Uterus (tissue), 2 donors: ENCODE measurements at regions not wholly inside any gene's neighbourhood (a gene's known extent, or its start where the extent isn't known, plus 50 kb on each side); places are given as distances from the start of the nearest gene placed in this dataset.

ENCODE experiments used
- POLR2A ChIP-seq, 2 donors: fragments of 450-650 bp; IDR thresholded peaks; one replicate each; pipeline ENCODE4 v1.6.1; 2016; ENCODE audit warnings: antibody characterized with exemption in 2 of 2, mild to moderate bottlenecking in 1 of 2, moderate library complexity in 1 of 2
- TF ChIP-seq, protein P1 (sequence below), 4 experiments: fragments of 200-600 bp in 2 of 4; fragments of 450-650 bp in 2 of 4; sonication (generic) in 2 of 4; IDR thresholded peaks; one replicate each; pipeline ENCODE4 v1.5.1; 2016 to 2019; ENCODE audit warnings: antibody characterized with exemption in 4 of 4, mild to moderate bottlenecking in 2 of 4, moderate library complexity in 1 of 4

DNA sequence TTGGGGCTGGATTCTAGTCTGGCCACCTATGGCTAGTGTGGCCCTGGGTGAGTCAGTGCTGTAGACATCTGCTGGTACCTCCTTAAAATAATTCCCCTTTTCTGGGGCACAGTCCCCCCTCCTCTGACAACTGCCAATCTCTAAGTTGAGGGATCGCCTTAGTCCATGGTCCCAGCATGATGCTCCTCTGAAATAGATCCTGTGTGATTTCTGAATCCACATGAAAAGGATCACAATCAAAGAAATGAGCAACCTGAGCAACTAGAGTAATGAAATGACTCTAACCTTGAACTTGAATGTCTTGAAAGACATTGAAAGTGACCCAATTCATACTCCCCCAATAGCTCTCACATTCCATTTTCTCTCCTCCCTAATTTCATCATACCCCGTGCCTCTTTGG lies 332.5 kb downstream of the VRK1 start:
- TF ChIP-seq POLR2A (IDR thresholded peaks at IDR 0.05) = no peak
- TF ChIP-seq, protein P1, sequence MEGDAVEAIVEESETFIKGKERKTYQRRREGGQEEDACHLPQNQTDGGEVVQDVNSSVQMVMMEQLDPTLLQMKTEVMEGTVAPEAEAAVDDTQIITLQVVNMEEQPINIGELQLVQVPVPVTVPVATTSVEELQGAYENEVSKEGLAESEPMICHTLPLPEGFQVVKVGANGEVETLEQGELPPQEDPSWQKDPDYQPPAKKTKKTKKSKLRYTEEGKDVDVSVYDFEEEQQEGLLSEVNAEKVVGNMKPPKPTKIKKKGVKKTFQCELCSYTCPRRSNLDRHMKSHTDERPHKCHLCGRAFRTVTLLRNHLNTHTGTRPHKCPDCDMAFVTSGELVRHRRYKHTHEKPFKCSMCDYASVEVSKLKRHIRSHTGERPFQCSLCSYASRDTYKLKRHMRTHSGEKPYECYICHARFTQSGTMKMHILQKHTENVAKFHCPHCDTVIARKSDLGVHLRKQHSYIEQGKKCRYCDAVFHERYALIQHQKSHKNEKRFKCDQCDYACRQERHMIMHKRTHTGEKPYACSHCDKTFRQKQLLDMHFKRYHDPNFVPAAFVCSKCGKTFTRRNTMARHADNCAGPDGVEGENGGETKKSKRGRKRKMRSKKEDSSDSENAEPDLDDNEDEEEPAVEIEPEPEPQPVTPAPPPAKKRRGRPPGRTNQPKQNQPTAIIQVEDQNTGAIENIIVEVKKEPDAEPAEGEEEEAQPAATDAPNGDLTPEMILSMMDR (IDR thresholded peaks at IDR 0.05) = no peak
